AG10803 (cell line): ENCODE measurements at regions not wholly inside any gene's neighbourhood (a gene's known extent, or its start where the extent isn't known, plus 50 kb on each side); places are given as distances from the start of the nearest gene placed in this dataset.
"Not testable (repeated sequence)": the region's sequence is repeated elsewhere in the genome, so short reads cannot be mapped to it uniquely, and the experiment has no call there.

ENCODE experiments used
- DNase-seq: peaks from one replicate; pipeline ENCODE4 v3.0.0; 2010; ENCODE audit warnings: low read depth
- H3K4me3 ChIP-seq: 2 replicates; pipeline ENCODE4 v1.5.1; 2011; ENCODE audit warnings: mild to moderate bottlenecking, low read length, control low read depth
- CTCF ChIP-seq: conservative IDR thresholded peaks from 2 replicates; pipeline ENCODE4 v1.5.1; 2011; ENCODE audit warnings: mild to moderate bottlenecking, low read length, control low read depth, inconsistent platforms

- TF ChIP-seq CTCF, result no peak
- no peak for DNase-seq
- no peak overlapping the region for H3K4me3 ChIP-seq
Observed at GRCh38 chr11:37908219-37908548, 1310.1 kb upstream of the RAG2 start.

GRCh38 chr11:37907436-37908218 lies 1309.6 kb upstream of the RAG2 start:
- no peak for TF ChIP-seq CTCF
- no peak for DNase-seq

GRCh38 chr11:37905707-37906417 lies 1307.8 kb upstream of the RAG2 start:
- DNase-seq, result no peak
- TF ChIP-seq CTCF, result no peak
- H3K4me3 ChIP-seq, result no peak overlapping the region

More at GRCh38 chr11:37907436-37908218, 1309.6 kb upstream of the RAG2 start:
- H3K4me3 ChIP-seq, result no peak overlapping the region

- no peak for TF ChIP-seq CTCF
- no peak overlapping the region for H3K4me3 ChIP-seq
- no peak for DNase-seq
Observed at GRCh38 chr11:37896016-37896415, 1298.0 kb upstream of the RAG2 start.

- TF ChIP-seq CTCF, result no peak
- DNase-seq, result no peak
- H3K4me3 ChIP-seq, result no peak overlapping the region
Observed at GRCh38 chr11:37881741-37882140, 1283.7 kb upstream of the RAG2 start.

- no peak for DNase-seq
- no peak overlapping the region for H3K4me3 ChIP-seq
- no peak for TF ChIP-seq CTCF
Observed at GRCh38 chr11:37861671-37862070, 1263.6 kb upstream of the RAG2 start.

- DNase-seq, H3K4me3 ChIP-seq: not testable (repeated sequence)
Observed at GRCh38 chr11:37858806-37859537, 1260.9 kb upstream of the RAG2 start.
